ENCODE measurements at regions not wholly inside any gene's neighbourhood (a gene's known extent, or its start where the extent isn't known, plus 50 kb on each side); places are given as distances from the start of the nearest gene placed in this dataset.

DNA sequence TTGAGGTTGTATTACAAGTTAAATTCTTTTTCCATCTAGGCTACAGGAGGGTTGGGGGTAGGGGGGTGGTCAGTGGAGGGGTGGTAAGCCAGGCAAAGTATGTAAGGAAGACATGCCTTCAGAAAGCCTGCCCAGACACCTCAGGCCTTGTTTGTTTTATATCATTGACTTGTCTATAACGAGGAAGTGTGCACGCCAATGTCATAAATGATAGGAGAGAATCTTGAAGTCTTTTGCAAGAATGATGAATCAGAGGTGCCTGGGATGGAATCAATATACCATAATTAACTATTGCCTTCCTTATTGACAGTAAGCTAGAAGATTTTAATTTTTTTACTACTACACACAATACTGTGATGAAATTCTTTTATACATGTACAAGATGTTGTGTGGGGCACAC is 90.7 kb downstream of the SEC61B start:
- no peak overlapping the region for H3K27ac ChIP-seq
- no peaks in the 10 kb centered on the region for H3K27me3 ChIP-seq (replicated peaks)
- no peak overlapping the region for H3K4me3 ChIP-seq (ENCODE audit: low read depth, low read length)
- in situ Hi-C loops (cut with HindIII; ENCODE audit: low pct_ligation_motif_present, low sequenced_read_pairs) = no loop called here
- TF ChIP-seq, protein P1, sequence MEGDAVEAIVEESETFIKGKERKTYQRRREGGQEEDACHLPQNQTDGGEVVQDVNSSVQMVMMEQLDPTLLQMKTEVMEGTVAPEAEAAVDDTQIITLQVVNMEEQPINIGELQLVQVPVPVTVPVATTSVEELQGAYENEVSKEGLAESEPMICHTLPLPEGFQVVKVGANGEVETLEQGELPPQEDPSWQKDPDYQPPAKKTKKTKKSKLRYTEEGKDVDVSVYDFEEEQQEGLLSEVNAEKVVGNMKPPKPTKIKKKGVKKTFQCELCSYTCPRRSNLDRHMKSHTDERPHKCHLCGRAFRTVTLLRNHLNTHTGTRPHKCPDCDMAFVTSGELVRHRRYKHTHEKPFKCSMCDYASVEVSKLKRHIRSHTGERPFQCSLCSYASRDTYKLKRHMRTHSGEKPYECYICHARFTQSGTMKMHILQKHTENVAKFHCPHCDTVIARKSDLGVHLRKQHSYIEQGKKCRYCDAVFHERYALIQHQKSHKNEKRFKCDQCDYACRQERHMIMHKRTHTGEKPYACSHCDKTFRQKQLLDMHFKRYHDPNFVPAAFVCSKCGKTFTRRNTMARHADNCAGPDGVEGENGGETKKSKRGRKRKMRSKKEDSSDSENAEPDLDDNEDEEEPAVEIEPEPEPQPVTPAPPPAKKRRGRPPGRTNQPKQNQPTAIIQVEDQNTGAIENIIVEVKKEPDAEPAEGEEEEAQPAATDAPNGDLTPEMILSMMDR (IDR thresholded peaks at IDR 0.05; ENCODE audit: low read depth, low read length, missing control alignments) = no peak
- H3K36me3 ChIP-seq (replicated peaks) = no peaks in the 10 kb centered on the region
- no peak for DNase-seq

DNA sequence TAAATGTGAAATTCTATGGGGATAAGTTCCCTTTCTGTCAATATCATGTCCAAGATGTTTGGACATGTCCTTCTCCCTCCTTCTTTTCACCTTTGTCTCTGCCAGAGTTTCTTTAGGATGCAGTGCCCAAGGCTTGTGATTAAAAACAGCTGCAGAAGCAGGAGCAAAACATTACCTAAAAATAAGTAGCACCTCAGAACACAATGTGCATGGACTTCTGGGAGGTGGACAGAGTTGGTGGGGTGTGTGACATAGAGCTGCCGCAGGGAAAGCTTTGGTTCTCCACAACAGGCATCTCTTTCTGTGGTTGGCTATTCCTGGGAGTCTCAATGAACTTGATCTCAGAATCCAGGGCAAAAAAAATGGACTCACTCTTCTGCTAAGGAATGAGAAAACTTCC is 97.0 kb downstream of the SEC61B start:
- no peak overlapping the region for H3K4me3 ChIP-seq (ENCODE audit: low read depth, low read length)
- TF ChIP-seq, protein P1 (IDR thresholded peaks at IDR 0.05; ENCODE audit: low read depth, low read length, missing control alignments) = no peak
- H3K27ac ChIP-seq = no peak overlapping the region
- no peak for DNase-seq
- H3K27me3 ChIP-seq (replicated peaks) = no peaks in the 10 kb centered on the region
- in situ Hi-C loops (cut with HindIII; ENCODE audit: low pct_ligation_motif_present, low sequenced_read_pairs) = no loop called here
- no peaks in the 10 kb centered on the region for H3K36me3 ChIP-seq (replicated peaks)

DNA sequence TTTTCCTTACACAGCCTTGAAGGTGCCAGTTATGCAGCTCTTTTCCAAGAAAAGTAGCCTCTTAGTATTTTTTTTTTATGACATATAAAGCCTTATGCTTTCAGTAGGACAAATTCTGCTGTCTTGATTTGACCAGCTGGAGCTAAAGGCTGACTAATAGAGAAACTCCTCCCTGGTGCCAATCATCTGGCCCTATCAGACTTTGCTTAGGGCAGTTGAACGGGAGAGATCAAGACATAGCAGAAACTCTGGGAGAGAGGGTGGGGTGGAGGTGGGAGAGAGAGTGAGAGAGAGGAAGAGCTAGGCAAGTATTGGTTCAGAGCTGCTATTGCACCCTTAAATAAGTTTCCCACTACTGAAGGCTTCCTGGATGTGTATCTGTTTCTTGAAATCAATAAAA is 100.2 kb downstream of the SEC61B start:
- H3K27me3 ChIP-seq (replicated peaks) = no peaks in the 10 kb centered on the region
- in situ Hi-C loops (cut with HindIII; ENCODE audit: low pct_ligation_motif_present, low sequenced_read_pairs) = no loop called here
- TF ChIP-seq, protein P1 (IDR thresholded peaks at IDR 0.05; ENCODE audit: low read depth, low read length, missing control alignments) = no peak
- H3K27ac ChIP-seq = no peak overlapping the region
- DNase-seq = no peak
- H3K36me3 ChIP-seq (replicated peaks) = no peaks in the 10 kb centered on the region
- no peak overlapping the region for H3K4me3 ChIP-seq (ENCODE audit: low read depth, low read length)

DNA sequence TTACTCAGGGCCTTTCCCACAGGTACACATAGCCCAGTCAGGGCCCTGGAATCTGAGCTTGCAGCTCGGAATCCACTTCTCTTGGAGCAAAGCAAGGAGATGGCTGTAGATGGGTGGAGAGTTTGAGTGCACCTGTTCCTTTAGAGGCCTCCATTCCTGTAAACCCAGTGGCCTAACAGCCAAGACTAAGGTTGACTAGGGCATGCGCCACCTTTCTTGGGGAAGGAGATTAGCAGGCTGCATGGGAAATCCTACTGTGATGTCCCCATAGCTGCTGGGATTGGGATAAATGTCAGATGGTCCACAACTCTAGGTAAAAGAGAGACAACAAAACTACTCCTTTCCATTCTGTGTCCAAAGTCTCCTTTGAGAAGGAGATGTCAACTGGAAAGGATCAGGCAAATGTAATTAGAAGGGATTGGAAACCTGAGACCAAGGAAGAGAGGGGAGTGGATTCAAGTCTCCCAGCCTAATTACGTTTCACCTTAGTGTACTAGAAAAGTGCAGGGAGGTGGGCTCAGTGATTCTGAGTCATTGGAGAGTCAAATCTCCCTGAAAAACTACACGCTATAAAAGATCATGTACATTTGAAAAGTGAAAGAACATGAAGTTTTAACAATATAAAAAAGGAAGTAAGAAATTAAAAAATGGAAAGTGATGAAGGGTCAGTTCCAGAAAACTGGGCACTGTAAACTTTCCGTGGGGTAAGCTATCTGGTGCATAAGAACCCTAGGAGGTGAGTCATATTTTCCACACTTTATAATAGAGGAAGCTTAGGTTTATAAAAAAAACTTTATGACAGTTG is 104.2 kb downstream of the SEC61B start:
- in situ Hi-C loops (cut with HindIII; ENCODE audit: low pct_ligation_motif_present, low sequenced_read_pairs) = no loop called here
- Histone ChIP-seq H3K36me3 (replicated peaks) (no peaks in the 10 kb centered on the region), H3K4me3 (ENCODE audit: low read depth, low read length) (no peak overlapping the region), H3K27ac (no peak overlapping the region), H3K27me3 (replicated peaks) (no peaks in the 10 kb centered on the region)
- DNase-seq = no peak
- TF ChIP-seq, protein P1 (IDR thresholded peaks at IDR 0.05; ENCODE audit: low read depth, low read length, missing control alignments) = no peak

DNA sequence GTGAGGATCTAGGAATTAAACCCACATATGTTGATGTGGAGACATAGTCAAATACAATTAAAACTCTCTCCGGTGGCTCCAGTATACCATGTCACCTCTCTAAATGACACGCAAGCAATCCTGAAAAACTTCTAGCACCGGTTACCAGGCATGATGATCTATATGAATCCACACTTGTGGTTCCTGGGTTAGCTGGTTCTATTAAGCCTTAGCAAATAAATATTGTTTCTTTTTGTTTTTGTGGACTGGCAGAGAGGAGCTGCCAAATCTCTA is 104.8 kb downstream of the SEC61B start:
- no peak overlapping the region for H3K4me3 ChIP-seq (ENCODE audit: low read depth, low read length)
- DNase-seq = no peak
- no peaks in the 10 kb centered on the region for H3K36me3 ChIP-seq (replicated peaks)
- H3K27ac ChIP-seq = no peak overlapping the region
- no peaks in the 10 kb centered on the region for H3K27me3 ChIP-seq (replicated peaks)
- in situ Hi-C loops (cut with HindIII; ENCODE audit: low pct_ligation_motif_present, low sequenced_read_pairs) = no loop called here
- TF ChIP-seq, protein P1 (IDR thresholded peaks at IDR 0.05; ENCODE audit: low read depth, low read length, missing control alignments) = no peak

DNA sequence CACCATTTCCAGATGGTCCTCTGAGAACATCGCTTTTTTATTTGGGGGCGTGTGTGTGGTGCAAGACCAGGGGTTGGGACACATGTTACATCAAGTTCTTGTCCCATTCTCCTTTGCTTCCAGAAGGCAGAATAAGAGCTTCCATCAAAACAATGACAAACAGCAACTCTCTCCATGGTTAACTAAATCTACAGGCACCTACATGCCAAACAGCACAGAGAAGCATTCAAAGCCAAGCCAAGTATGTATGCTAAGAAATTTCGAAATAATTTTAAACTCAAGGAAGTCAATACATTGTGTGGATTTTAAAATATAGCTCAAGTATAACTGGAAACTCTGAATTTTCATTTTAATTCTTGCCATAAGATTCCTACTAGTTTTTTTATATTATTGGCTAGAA is 105.6 kb downstream of the SEC61B start:
- in situ Hi-C loops (cut with HindIII; ENCODE audit: low pct_ligation_motif_present, low sequenced_read_pairs) = no loop called here
- H3K36me3 ChIP-seq (replicated peaks) = no peaks in the 10 kb centered on the region
- TF ChIP-seq, protein P1 (IDR thresholded peaks at IDR 0.05; ENCODE audit: low read depth, low read length, missing control alignments) = no peak
- no peak overlapping the region for H3K4me3 ChIP-seq (ENCODE audit: low read depth, low read length)
- H3K27ac ChIP-seq = no peak overlapping the region
- DNase-seq = no peak
- H3K27me3 ChIP-seq (replicated peaks) = no peaks in the 10 kb centered on the region

All from brain microvascular endothelial cell (primary cell).